Adrenal gland (tissue), 5 donors: ENCODE measurements at regions not wholly inside any gene's neighbourhood (a gene's known extent, or its start where the extent isn't known, plus 50 kb on each side); places are given as distances from the start of the nearest gene placed in this dataset.

Experiments
- POLR2A ChIP-seq, 2 donors: fragments of 450-650 bp; IDR thresholded peaks; one replicate each; pipeline ENCODE4 v1.6.1; 2017; ENCODE audit warnings: antibody characterized with exemption in 2 of 2, mild to moderate bottlenecking in 2 of 2, moderate library complexity in 1 of 2
- TF ChIP-seq, protein P1 (sequence below), 6 experiments: fragments of 450-650 bp in 4 of 6; fragments of 200-600 bp in 2 of 6; sonication (generic) in 1 of 6; IDR thresholded peaks; 1 replicate in 5 of 6; 2 replicates in 1 of 6; pipeline versions ENCODE4 v1.5.1 to v1.8.0; 2016 to 2021; ENCODE audit warnings: antibody characterized with exemption in 6 of 6, mild to moderate bottlenecking in 2 of 6, moderate library complexity in 1 of 6
- donor health status: DM: no; HTN: no; CAD: no.

DNA sequence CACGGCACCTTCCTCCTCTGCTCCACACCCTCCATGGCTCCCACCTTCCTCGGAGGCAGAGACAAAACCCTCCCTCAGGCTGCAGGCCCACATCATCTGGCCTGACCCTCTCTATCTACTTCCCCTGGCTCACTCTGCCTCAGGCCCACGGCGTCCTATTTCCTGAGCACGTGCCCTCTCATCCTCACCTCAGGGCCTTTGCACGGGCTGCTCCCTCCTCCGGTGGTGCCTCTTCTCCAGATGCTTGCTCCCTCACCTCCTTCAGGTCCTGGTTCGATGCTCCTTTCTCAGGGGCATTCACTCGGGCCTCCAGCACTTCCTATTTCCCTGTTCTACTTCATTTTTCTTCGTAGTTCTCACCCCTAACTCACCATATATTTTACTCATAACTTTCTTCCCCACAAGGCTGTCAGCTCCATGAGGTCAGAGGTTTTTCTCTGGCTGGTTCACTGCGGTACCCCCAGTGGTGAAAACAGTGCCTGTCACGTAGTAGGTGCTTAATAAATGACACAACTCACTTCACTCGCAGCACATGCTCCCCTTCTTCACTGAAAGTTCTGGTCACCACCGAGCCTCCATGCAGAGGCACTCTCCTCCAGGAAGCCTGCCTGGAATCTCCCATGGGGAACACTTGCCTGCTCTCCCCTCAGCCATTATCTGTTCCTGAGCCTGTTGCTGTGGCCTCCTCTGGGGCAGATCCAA is 130.7 kb downstream of the WNT7A start:
- no peak for TF ChIP-seq POLR2A (IDR thresholded peaks at IDR 0.05)
- TF ChIP-seq, protein P1, sequence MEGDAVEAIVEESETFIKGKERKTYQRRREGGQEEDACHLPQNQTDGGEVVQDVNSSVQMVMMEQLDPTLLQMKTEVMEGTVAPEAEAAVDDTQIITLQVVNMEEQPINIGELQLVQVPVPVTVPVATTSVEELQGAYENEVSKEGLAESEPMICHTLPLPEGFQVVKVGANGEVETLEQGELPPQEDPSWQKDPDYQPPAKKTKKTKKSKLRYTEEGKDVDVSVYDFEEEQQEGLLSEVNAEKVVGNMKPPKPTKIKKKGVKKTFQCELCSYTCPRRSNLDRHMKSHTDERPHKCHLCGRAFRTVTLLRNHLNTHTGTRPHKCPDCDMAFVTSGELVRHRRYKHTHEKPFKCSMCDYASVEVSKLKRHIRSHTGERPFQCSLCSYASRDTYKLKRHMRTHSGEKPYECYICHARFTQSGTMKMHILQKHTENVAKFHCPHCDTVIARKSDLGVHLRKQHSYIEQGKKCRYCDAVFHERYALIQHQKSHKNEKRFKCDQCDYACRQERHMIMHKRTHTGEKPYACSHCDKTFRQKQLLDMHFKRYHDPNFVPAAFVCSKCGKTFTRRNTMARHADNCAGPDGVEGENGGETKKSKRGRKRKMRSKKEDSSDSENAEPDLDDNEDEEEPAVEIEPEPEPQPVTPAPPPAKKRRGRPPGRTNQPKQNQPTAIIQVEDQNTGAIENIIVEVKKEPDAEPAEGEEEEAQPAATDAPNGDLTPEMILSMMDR (IDR thresholded peaks at IDR 0.05): no peak
